Neural cell (in vitro differentiated cells): ENCODE measurements at regions not wholly inside any gene's neighbourhood (a gene's known extent, or its start where the extent isn't known, plus 50 kb on each side); places are given as distances from the start of the nearest gene placed in this dataset.

Source experiments
- H2AFZ ChIP-seq: fragments of 200-600, 300-800 bp; sonication (generic), shearing (Covaris generic); 2 replicates; pipeline ENCODE4 v1.6.0; 2014; ENCODE audit warnings: low read depth, mild to moderate bottlenecking, antibody characterized with exemption, low read length, moderate library complexity
- H3F3A ChIP-seq: fragments of 200-600 bp; shearing (Covaris generic); 2 replicates; pipeline ENCODE4 v1.6.1; 2016; ENCODE audit warnings: mild to moderate bottlenecking, moderate library complexity, mixed read lengths, antibody characterized with exemption, low read length; ENCODE audit not compliant: insufficient read depth, poor library complexity, severe bottlenecking
- H3K27ac ChIP-seq: fragments of 200-600, 300-800 bp; sonication (generic), shearing (Covaris generic); 2 replicates; pipeline ENCODE4 v1.5.1; 2014; ENCODE audit warnings: mild to moderate bottlenecking, low read length, moderate library complexity
- H3K27me3 ChIP-seq: fragments of 300-800, 200-600 bp; sonication (generic), shearing (Covaris generic); 2 replicates; pipeline ENCODE4 v1.6.0; 2014; ENCODE audit warnings: mild to moderate bottlenecking, low read depth, low read length, moderate library complexity; ENCODE audit not compliant: insufficient read depth
- H3K36me3 ChIP-seq: fragments of 300-800, 200-600 bp; sonication (generic), shearing (Covaris generic); 2 replicates; pipeline ENCODE4 v1.5.1; 2014; ENCODE audit warnings: mild to moderate bottlenecking, antibody characterized with exemption, low read length, moderate library complexity; ENCODE audit not compliant: insufficient read depth
- H3K4me2 ChIP-seq: fragments of 300-800, 200-600 bp; sonication (generic), shearing (Covaris generic); 2 replicates; pipeline ENCODE4 v1.6.0; 2014; ENCODE audit warnings: mild to moderate bottlenecking, low read length
- H3K4me3 ChIP-seq: fragments of 300-800, 200-600 bp; sonication (generic), shearing (Covaris generic); 2 replicates; pipeline ENCODE4 v1.5.1; 2014; ENCODE audit warnings: mild to moderate bottlenecking, low read length, moderate library complexity
- H3K79me2 ChIP-seq: fragments of 200-600 bp; shearing (Covaris generic); replicated peaks from 2 replicates; pipeline ENCODE4 v1.6.0; 2014; ENCODE audit warnings: mild to moderate bottlenecking, low read length, moderate library complexity; ENCODE audit not compliant: insufficient read depth
- H3K9ac ChIP-seq: fragments of 300-800, 200-600 bp; sonication (generic), shearing (Covaris generic); 2 replicates; pipeline ENCODE4 v1.6.1; 2016; ENCODE audit warnings: mild to moderate bottlenecking, low read length, mixed read lengths
- H3K9me2 ChIP-seq: fragments of 200-600 bp; shearing (Covaris generic); 2 replicates; pipeline ENCODE4 v1.6.1; 2016; ENCODE audit warnings: mild to moderate bottlenecking, low read length, mixed read lengths; ENCODE audit not compliant: insufficient read depth
- H3K9me3 ChIP-seq: fragments of 200-600, 300-800 bp; sonication (generic), shearing (Covaris generic); 2 replicates; pipeline ENCODE4 v1.6.1; 2016; ENCODE audit warnings: mild to moderate bottlenecking, mixed run types, low read length, moderate library complexity, mixed read lengths
- H4K20me1 ChIP-seq: fragments of 200-600 bp; shearing (Covaris generic); 2 replicates; pipeline ENCODE4 v1.6.1; 2016; ENCODE audit warnings: mild to moderate bottlenecking, mixed run types; ENCODE audit not compliant: insufficient read depth
- CTCF ChIP-seq: fragments of 450-650 bp; IDR thresholded peaks from 2 replicates; pipeline ENCODE4 v1.5.1; 2014; ENCODE audit warnings: antibody characterized with exemption, mild to moderate bottlenecking, moderate library complexity; ENCODE audit not compliant: poor library complexity, severe bottlenecking
- EP300 ChIP-seq: fragments of 450-650 bp; conservative IDR thresholded peaks from 2 replicates; pipeline ENCODE4 v1.6.1; 2014; ENCODE audit warnings: antibody characterized with exemption, mild to moderate bottlenecking, moderate library complexity; ENCODE audit not compliant: poor library complexity, severe bottlenecking
- EZH2 ChIP-seq: fragments of 200-600, 300-800 bp; shearing (Covaris generic), sonication (generic); IDR thresholded peaks from 2 replicates; pipeline ENCODE4 v1.6.1; 2014; ENCODE audit warnings: antibody characterized with exemption, low read length, borderline replicate concordance, mild to moderate bottlenecking; ENCODE audit not compliant: insufficient read depth, poor library complexity, severe bottlenecking
- MXI1 ChIP-seq: fragments of 450-650 bp; conservative IDR thresholded peaks from 2 replicates; pipeline ENCODE4 v1.6.1; 2014; ENCODE audit warnings: antibody characterized with exemption, mild to moderate bottlenecking; ENCODE audit not compliant: poor library complexity, severe bottlenecking
- POLR2AphosphoS5 ChIP-seq: IDR thresholded peaks from 2 replicates; pipeline ENCODE4 v1.6.1; 2012
- RAD21 ChIP-seq: fragments of 450-650 bp; conservative IDR thresholded peaks from 2 replicates; pipeline ENCODE4 v1.6.1; 2014; ENCODE audit warnings: antibody characterized with exemption, mild to moderate bottlenecking, moderate library complexity
- REST ChIP-seq: IDR thresholded peaks from 2 replicates; pipeline ENCODE4 v1.6.1; 2012; ENCODE audit warnings: borderline replicate concordance
- SMC3 ChIP-seq: fragments of 450-650 bp; conservative IDR thresholded peaks from 2 replicates; pipeline ENCODE4 v1.6.1; 2014; ENCODE audit warnings: antibody characterized with exemption, mild to moderate bottlenecking, moderate library complexity; ENCODE audit not compliant: poor library complexity
- TAF1 ChIP-seq: IDR thresholded peaks from 2 replicates; pipeline ENCODE4 v1.6.1; 2012; ENCODE audit warnings: low read depth

GRCh38 chr2:62597323-62597722 is 91.3 kb upstream of the TMEM17 start:
- H2AFZ ChIP-seq, result no peak overlapping the region
- H3K4me3 ChIP-seq, result no peak overlapping the region
- H3K4me2 ChIP-seq, result no peak overlapping the region

More at GRCh38 chr2:62597323-62597722, 91.3 kb upstream of the TMEM17 start:
- H3K36me3 ChIP-seq, result no peaks in the 10 kb centered on the region
- no peaks in the 10 kb centered on the region for H4K20me1 ChIP-seq
- TF ChIP-seq REST (no peak), POLR2AphosphoS5 (no peak), CTCF (no peak), EZH2 (no peak), MXI1 (no peak), SMC3 (no peak), RAD21 (no peak), EP300 (no peak), TAF1 (no peak)
- H3K27me3 ChIP-seq, result no peaks in the 10 kb centered on the region
- no peaks in the 10 kb centered on the region for H3F3A ChIP-seq
- no peak overlapping the region for H3K9ac ChIP-seq
- H3K9me3 ChIP-seq, result no peaks in the 10 kb centered on the region
- H3K27ac ChIP-seq, result no peak overlapping the region
- no peaks in the 10 kb centered on the region for H3K79me2 ChIP-seq
- H3K9me2 ChIP-seq, result no peaks in the 10 kb centered on the region
